Lower leg skin (tissue), 3 donors: ENCODE measurements at regions not wholly inside any gene's neighbourhood (a gene's known extent, or its start where the extent isn't known, plus 50 kb on each side); places are given as distances from the start of the nearest gene placed in this dataset.

Experiments used
- CTCF ChIP-seq, 3 donors: fragments of 450-650 bp; IDR thresholded peaks; one replicate each; pipeline ENCODE4 v1.5.1; 2016; ENCODE audit warnings: antibody characterized with exemption in 3 of 3, mild to moderate bottlenecking in 3 of 3, moderate library complexity in 2 of 3
- POLR2A ChIP-seq, 2 donors: fragments of 450-650 bp; IDR thresholded peaks; one replicate each; pipeline ENCODE4 v1.6.1; 2016 to 2017; ENCODE audit warnings: antibody characterized with exemption in 2 of 2, mild to moderate bottlenecking in 1 of 2, moderate library complexity in 1 of 2

- TF ChIP-seq CTCF (IDR thresholded peaks at IDR 0.05) (no peak), POLR2A (IDR thresholded peaks at IDR 0.05) (no peak)
Observed at GRCh38 chr18:22282311-22283115, 113.1 kb downstream of the GATA6 start.
